ENCODE measurements at regions not wholly inside any gene's neighbourhood (a gene's known extent, or its start where the extent isn't known, plus 50 kb on each side); places are given as distances from the start of the nearest gene placed in this dataset.
"Not testable (repeated sequence)": the region's sequence is repeated elsewhere in the genome, so short reads cannot be mapped to it uniquely, and the experiment has no call there.

DNA sequence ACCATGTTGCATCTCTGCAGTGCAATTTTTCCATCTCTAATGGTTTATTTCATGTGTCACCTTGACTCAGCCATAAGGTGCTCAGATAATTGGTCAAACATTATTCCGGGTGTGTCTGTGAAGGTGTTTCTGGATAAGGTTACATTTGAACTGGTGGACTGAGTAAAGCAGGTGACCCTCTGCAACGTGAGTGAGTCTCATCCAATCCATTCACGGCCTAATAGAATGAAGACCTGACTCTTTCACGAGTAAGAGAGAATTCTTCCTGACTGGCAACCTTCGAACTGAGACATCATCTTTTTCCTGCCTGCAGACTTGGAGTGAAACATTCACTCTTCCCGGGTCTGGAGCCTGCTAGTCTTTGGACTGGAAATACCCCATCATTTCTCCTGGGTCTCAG is 77.1 kb upstream of the SLC22A23 start:
- TF ChIP-seq CTCF (IDR thresholded peaks at IDR 0.05; ENCODE audit: low read depth, low read length, missing control alignments), result no peak
- no peak overlapping the region for H3K4me3 ChIP-seq (replicated peaks; ENCODE audit: low read depth, low read length)
- no peak for DNase-seq (ENCODE audit: extremely low read depth, low read depth)

DNA sequence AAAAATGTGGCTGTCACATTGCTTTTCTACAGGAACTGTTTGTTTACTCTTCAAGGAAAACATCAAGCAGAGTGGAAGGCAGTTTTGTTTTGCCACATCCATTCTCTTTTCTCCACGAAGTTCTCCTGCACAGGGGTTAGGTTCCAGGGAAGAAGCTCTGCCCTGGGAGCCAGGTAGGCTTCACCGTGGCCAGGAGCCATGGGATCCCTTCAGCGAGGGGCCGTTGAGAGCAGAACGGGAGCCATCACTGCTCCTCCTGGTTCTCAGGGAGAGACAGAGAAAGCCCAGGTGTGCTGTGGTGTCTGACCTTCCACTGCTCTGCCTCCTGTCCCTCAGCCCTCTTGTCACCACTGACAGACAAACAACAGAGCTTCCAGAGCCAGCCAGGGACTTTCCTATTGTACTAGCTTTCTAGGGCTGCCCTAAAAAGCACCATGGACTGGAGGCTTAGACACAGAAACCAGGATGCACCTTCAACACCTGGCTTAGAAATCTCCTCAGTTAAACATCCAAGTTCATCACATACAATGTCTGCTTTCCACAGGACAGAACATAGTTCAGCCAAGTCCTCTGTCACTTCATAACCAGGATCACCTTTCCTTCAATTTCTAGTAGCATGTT is 75.6 kb upstream of the SLC22A23 start:
- H3K4me3 ChIP-seq (replicated peaks; ENCODE audit: low read depth, low read length), result no peak overlapping the region
- no peak for DNase-seq (ENCODE audit: extremely low read depth, low read depth)
- TF ChIP-seq CTCF (IDR thresholded peaks at IDR 0.05; ENCODE audit: low read depth, low read length, missing control alignments), result no peak

DNA sequence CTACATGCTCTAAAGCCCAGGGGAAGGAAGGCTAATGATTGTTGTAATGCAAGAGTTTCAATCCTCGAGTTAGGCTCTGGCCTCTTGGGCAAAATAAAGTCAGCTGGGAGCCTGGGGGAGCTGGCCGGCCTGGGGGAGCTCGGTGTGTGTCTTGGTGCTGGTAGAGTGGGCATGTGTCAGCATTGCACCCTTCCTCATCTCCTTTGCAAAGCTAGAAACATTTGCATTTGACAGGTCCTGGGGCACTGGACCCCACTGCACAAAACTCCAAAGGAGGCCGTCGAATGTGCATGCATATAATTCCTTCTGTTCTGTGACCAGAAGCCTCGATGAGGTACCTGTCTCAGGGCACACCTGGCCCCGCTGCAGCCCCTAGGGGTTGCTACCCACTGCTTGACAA is 74.6 kb upstream of the SLC22A23 start:
- TF ChIP-seq CTCF (IDR thresholded peaks at IDR 0.05; ENCODE audit: low read depth, low read length, missing control alignments), result no peak
- DNase-seq (ENCODE audit: extremely low read depth, low read depth), result no peak
- no peak overlapping the region for H3K4me3 ChIP-seq (replicated peaks; ENCODE audit: low read depth, low read length)

DNA sequence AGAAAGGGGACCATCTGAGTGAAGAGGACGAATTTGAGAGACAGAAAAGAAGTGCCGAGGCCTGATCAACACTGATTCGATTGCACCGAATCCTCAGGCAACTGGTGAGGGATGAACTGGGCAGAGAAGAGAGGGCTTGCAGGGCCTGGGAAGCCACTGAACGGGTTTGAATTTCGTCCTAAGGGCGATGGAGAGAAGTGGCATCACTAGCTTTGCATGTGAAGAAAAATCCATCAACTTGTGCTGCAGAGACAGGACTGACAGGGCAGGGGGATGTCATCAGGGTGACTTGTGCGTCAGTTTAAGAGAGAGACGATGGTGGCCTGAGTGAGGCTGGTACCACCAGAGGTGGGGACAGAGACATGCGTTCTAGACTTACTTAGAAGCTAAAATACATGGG is 73.7 kb upstream of the SLC22A23 start:
- no peak for DNase-seq (ENCODE audit: extremely low read depth, low read depth)
- no peak for TF ChIP-seq CTCF (IDR thresholded peaks at IDR 0.05; ENCODE audit: low read depth, low read length, missing control alignments)
- H3K4me3 ChIP-seq (replicated peaks; ENCODE audit: low read depth, low read length), result no peak overlapping the region

DNA sequence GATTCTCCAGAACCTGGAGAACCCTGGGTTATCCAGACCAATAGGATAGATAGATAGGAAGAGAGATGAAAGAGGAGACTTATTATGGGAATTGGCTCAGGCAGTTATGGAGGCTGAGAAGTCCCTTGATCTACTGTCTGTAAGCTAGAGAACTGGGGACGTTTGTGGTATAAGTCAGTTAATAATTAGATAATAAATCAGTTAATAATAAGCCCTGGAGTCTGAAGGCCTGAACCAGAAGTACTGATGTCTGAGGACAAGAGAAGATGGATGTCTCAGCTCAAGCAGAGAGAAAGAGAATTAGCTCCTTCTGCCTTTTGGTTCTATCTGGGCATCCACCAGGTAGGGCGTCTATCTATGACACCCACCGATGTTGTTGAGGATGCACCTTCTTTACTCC is 72.9 kb upstream of the SLC22A23 start:
- no peak overlapping the region for H3K4me3 ChIP-seq (replicated peaks; ENCODE audit: low read depth, low read length)
- no peak for TF ChIP-seq CTCF (IDR thresholded peaks at IDR 0.05; ENCODE audit: low read depth, low read length, missing control alignments)
- DNase-seq (ENCODE audit: extremely low read depth, low read depth), result no peak

- DNase-seq (ENCODE audit: extremely low read depth, low read depth), result no peak
- H3K4me3 ChIP-seq (replicated peaks; ENCODE audit: low read depth, low read length), result no peak overlapping the region
- no peak for TF ChIP-seq CTCF (IDR thresholded peaks at IDR 0.05; ENCODE audit: low read depth, low read length, missing control alignments)
Measured at GRCh38 chr6:3529232-3529631, 72.4 kb upstream of the SLC22A23 start.

DNA sequence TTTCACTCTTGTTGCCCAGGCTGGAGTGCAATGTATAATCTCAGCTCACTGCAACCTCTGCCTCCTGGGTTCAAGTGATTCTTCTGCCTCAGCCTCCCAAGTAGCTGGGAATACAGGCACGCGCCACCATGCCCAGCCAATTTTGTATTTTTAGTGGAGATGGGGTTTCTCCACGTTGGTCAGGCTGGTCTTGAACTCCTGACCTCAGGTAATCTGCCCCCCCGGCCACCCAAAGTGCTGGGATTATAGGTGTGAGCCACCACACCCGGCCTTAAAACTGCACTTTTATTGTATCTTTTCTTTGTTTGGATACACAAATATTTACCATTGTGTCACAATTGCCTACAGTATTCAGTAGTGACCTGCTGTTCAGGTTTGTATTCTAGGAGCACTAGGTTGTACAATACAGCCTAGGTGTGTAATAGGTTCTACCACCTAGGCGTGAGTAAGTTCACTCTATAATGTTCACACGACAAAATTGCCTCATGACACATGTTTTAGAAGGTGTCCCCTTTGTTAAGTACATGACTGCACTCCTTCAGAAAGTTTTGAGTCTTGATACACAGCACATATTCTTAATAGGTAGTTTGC is 71.3 kb upstream of the SLC22A23 start:
- H3K4me3 ChIP-seq (replicated peaks; ENCODE audit: low read depth, low read length); DNase-seq (ENCODE audit: extremely low read depth, low read depth): not testable (repeated sequence)
